H9 (cell line): ENCODE measurements at regions not wholly inside any gene's neighbourhood (a gene's known extent, or its start where the extent isn't known, plus 50 kb on each side); places are given as distances from the start of the nearest gene placed in this dataset.

ENCODE experiments used
- DNase-seq: peaks from one replicate; pipeline ENCODE4 v3.0.0-alpha.2; 2017
- H2AFZ ChIP-seq: one replicate; pipeline ENCODE4 v1.6.1; 2013; ENCODE audit warnings: mild to moderate bottlenecking, low read length, control low read depth, moderate library complexity
- H2AK5ac ChIP-seq: 2 replicates; pipeline ENCODE4 v1.6.1; 2013; ENCODE audit warnings: low read length, control low read depth, mixed read lengths; ENCODE audit not compliant: insufficient read length
- H2BK120ac ChIP-seq: one replicate; pipeline ENCODE4 v1.6.1; 2013; ENCODE audit warnings: low read depth, mild to moderate bottlenecking, low read length, control low read depth, inconsistent platforms; ENCODE audit not compliant: poor library complexity, severe bottlenecking
- H2BK12ac ChIP-seq: 2 replicates; pipeline ENCODE4 v1.6.1; 2013; ENCODE audit warnings: low read length, control low read depth, mixed read lengths, low read depth; ENCODE audit not compliant: insufficient read length
- H2BK15ac ChIP-seq: 2 replicates; pipeline ENCODE4 v1.6.1; 2013; ENCODE audit warnings: low read depth, low read length, control low read depth
- H2BK20ac ChIP-seq: one replicate; pipeline ENCODE4 v1.6.1; 2013; ENCODE audit warnings: low read depth, mild to moderate bottlenecking, low read length, control low read depth, inconsistent platforms; ENCODE audit not compliant: poor library complexity, severe bottlenecking
- H2BK5ac ChIP-seq: 2 replicates; pipeline ENCODE4 v1.6.1; 2013; ENCODE audit warnings: low read length, control low read depth, mixed read lengths; ENCODE audit not compliant: insufficient read length
- H3K14ac ChIP-seq: 2 replicates; pipeline ENCODE4 v1.6.1; 2013; ENCODE audit warnings: low read length, control low read depth; ENCODE audit not compliant: insufficient read depth
- H3K18ac ChIP-seq: 2 replicates; pipeline ENCODE4 v1.6.1; 2013; ENCODE audit warnings: low read depth, mild to moderate bottlenecking, mixed read lengths, low read length, control low read depth; ENCODE audit not compliant: insufficient read length
- H3K23ac ChIP-seq: 2 replicates; pipeline ENCODE4 v1.6.1; 2013; ENCODE audit warnings: low read length, control low read depth, mixed read lengths, low read depth; ENCODE audit not compliant: insufficient read length
- H3K23me2 ChIP-seq: 2 replicates; pipeline ENCODE4 v1.6.1; 2013; ENCODE audit warnings: low read depth, mild to moderate bottlenecking, mixed read lengths, low read length, control low read depth; ENCODE audit not compliant: insufficient read length, poor library complexity, severe bottlenecking
- H3K27ac ChIP-seq: 2 replicates; pipeline ENCODE4 v1.5.1; 2013; ENCODE audit warnings: low read length, control low read depth, mixed read lengths, low read depth; ENCODE audit not compliant: insufficient read length
- H3K27me3 ChIP-seq: 2 replicates; pipeline ENCODE4 v1.6.1; 2013; ENCODE audit warnings: low read length, control low read depth, inconsistent platforms; ENCODE audit not compliant: insufficient read depth
- H3K4ac ChIP-seq: 2 replicates; pipeline ENCODE4 v1.6.1; 2013; ENCODE audit warnings: low read depth, mild to moderate bottlenecking, control low read depth, inconsistent platforms, low read length, moderate library complexity
- H3K4me1 ChIP-seq: 2 replicates; pipeline ENCODE4 v1.6.1; 2013; ENCODE audit warnings: low read length, control low read depth, inconsistent platforms; ENCODE audit not compliant: insufficient read depth
- H3K4me2 ChIP-seq: 2 replicates; pipeline ENCODE4 v1.6.1; 2013; ENCODE audit warnings: low read length, control low read depth, mixed read lengths; ENCODE audit not compliant: insufficient read length, insufficient read depth
- H3K56ac ChIP-seq: 2 replicates; pipeline ENCODE4 v1.6.1; 2013; ENCODE audit warnings: low read depth, mild to moderate bottlenecking, mixed read lengths, low read length, control low read depth; ENCODE audit not compliant: insufficient read length
- H3K79me1 ChIP-seq: 2 replicates; pipeline ENCODE4 v1.6.1; 2013; ENCODE audit warnings: low read depth, mild to moderate bottlenecking, moderate library complexity, low read length, control low read depth, inconsistent platforms; ENCODE audit not compliant: insufficient read depth, poor library complexity, severe bottlenecking
- H3K79me2 ChIP-seq: 2 replicates; pipeline ENCODE4 v1.6.1; 2013; ENCODE audit warnings: low read length, control low read depth, inconsistent platforms; ENCODE audit not compliant: insufficient read depth
- H3K9ac ChIP-seq: 2 replicates; pipeline ENCODE4 v1.6.1; 2013; ENCODE audit warnings: low read length, control low read depth, mixed read lengths; ENCODE audit not compliant: insufficient read length; ENCODE audit errors: extremely low read depth
- H3K9me3 ChIP-seq: one replicate; pipeline ENCODE4 v1.6.1; 2013; ENCODE audit warnings: low read depth, low read length, inconsistent platforms; ENCODE audit not compliant: control insufficient read depth
- H3T11ph ChIP-seq: one replicate; pipeline ENCODE4 v1.6.1; 2013; ENCODE audit warnings: mild to moderate bottlenecking, low read length, control low read depth, inconsistent platforms
- H4K20me1 ChIP-seq: one replicate; pipeline ENCODE4 v1.6.1; 2013; ENCODE audit not compliant: control insufficient read depth, insufficient read length, insufficient read depth
- H4K5ac ChIP-seq: 2 replicates; pipeline ENCODE4 v1.6.1; 2013; ENCODE audit warnings: low read depth, mild to moderate bottlenecking, mixed read lengths, low read length, control low read depth; ENCODE audit not compliant: insufficient read length
- H4K8ac ChIP-seq: replicated peaks from 2 replicates; pipeline ENCODE4 v1.6.1; 2013; ENCODE audit warnings: low read length, control low read depth, mixed read lengths, low read depth; ENCODE audit not compliant: insufficient read length
- H4K91ac ChIP-seq: 2 replicates; pipeline ENCODE4 v1.6.1; 2013; ENCODE audit warnings: low read depth, mild to moderate bottlenecking, moderate library complexity, mixed read lengths, low read length, control low read depth; ENCODE audit not compliant: insufficient read length
- H3K27ac Mint-ChIP-seq, 3 experiments: 2 replicates in 2 of 3; 3 replicates in 1 of 3; pipeline ENCODE4 v1.8.0; 2020 to 2021; ENCODE audit warnings: mixed read lengths in 3 of 3, mild to moderate bottlenecking in 1 of 3, moderate library complexity in 1 of 3
- H3K27me3 Mint-ChIP-seq: 2 replicates; pipeline ENCODE4 v1.8.0; 2021; ENCODE audit warnings: low read depth, mild to moderate bottlenecking, moderate library complexity, mixed read lengths
- H3K36me3 Mint-ChIP-seq, 3 experiments: 2 replicates in 2 of 3; 3 replicates in 1 of 3; pipeline ENCODE4 v1.8.0; 2020 to 2021; ENCODE audit warnings: low read depth in 3 of 3, mixed read lengths in 3 of 3; ENCODE audit not compliant: insufficient read depth in 1 of 3
- H3K4me1 Mint-ChIP-seq, 2 experiments: 2 replicates each; pipeline ENCODE4 v1.8.0; 2020; ENCODE audit warnings: mixed read lengths in 2 of 2
- H3K4me3 Mint-ChIP-seq, 2 experiments: 2 replicates in 1 of 2; 3 replicates in 1 of 2; pipeline ENCODE4 v1.8.0; 2020 to 2021; ENCODE audit warnings: mild to moderate bottlenecking in 2 of 2, mixed read lengths in 2 of 2, moderate library complexity in 1 of 2
- H3K9me3 Mint-ChIP-seq, 2 experiments: 2 replicates in 1 of 2; 3 replicates in 1 of 2; pipeline ENCODE4 v1.8.0; 2020; ENCODE audit warnings: mild to moderate bottlenecking in 2 of 2, mixed read lengths in 2 of 2, moderate library complexity in 1 of 2
- CTCF ChIP-seq: fragments of 200-600 bp; sonication (generic); conservative IDR thresholded peaks from 3 replicates; pipeline ENCODE4 v1.8.0; 2021; ENCODE audit warnings: antibody characterized with exemption, mild to moderate bottlenecking
- WGBS: extraction: QIAGEN DNeasy Blood & Tissue Kit; methylation state at CpG from one replicate; pipeline ENCODE4 v1.1.7; 2013; ENCODE audit warnings: missing lambda C conversion rate, low lambda C conversion rate, mixed read lengths; ENCODE audit not compliant: insufficient read length; ENCODE audit errors: extremely low coverage; 5-methylcytosine and 5-hydroxymethylcytosine counted together

- no CpG with 5 or more reads among the region's 6 CpGs for WGBS
- no peak overlapping the region for H2BK12ac ChIP-seq
- no peaks in the 10 kb centered on the region; a peak in 1 of 7 replicates for H3K36me3 Mint-ChIP-seq
- no peak for DNase-seq
- H2BK20ac ChIP-seq, result no peak overlapping the region
- no peaks in the 10 kb centered on the region for H3K4me1 ChIP-seq
- H3K18ac ChIP-seq, result no peak overlapping the region
- H3K9me3 Mint-ChIP-seq, result peaks cover 2 to 4% of the 10 kb centered on the region in 2 experiments; a peak in 1 of 5 replicates
- H4K91ac ChIP-seq, result no peak overlapping the region
- no peaks in the 10 kb centered on the region for H3K23me2 ChIP-seq
- no peak overlapping the region for H3K27ac Mint-ChIP-seq
- no peaks in the 10 kb centered on the region for H3K79me2 ChIP-seq
- no peak overlapping the region for H2AK5ac ChIP-seq
- H4K20me1 ChIP-seq, result no peaks in the 10 kb centered on the region
- no peak overlapping the region for H2BK120ac ChIP-seq
- H3K14ac ChIP-seq, result no peak overlapping the region; the same call in 1 of the 2 replicates
- no peak overlapping the region for H3T11ph ChIP-seq
- H3K9me3 ChIP-seq, result no peaks in the 10 kb centered on the region
- H3K4me1 Mint-ChIP-seq, result peaks cover 3 to 6% of the 10 kb centered on the region in 2 experiments; a peak in 3 of 4 replicates
- H3K27me3 ChIP-seq, result no peaks in the 10 kb centered on the region
- peaks cover 2% of the 10 kb centered on the region for H3K27me3 Mint-ChIP-seq
- no peak overlapping the region for H3K56ac ChIP-seq
- H4K5ac ChIP-seq, result no peak overlapping the region
- H2BK5ac ChIP-seq, result no peak overlapping the region
- no peak overlapping the region for H3K23ac ChIP-seq
- no peak overlapping the region for H2AFZ ChIP-seq
- no peak overlapping the region for H3K4me3 Mint-ChIP-seq
- H3K9ac ChIP-seq, result no peak overlapping the region
- no peaks in the 10 kb centered on the region for H3K79me1 ChIP-seq
- H2BK15ac ChIP-seq, result no peak overlapping the region
- H3K27ac ChIP-seq, result no peak overlapping the region
- no peak for TF ChIP-seq CTCF
- H3K4me2 ChIP-seq, result no peak overlapping the region
- no peak overlapping the region for H3K4ac ChIP-seq
- H4K8ac ChIP-seq, result no peak overlapping the region
Observed at GRCh38 chr16:82331974-82332750, 162.1 kb upstream of the MPHOSPH6 start.
